ENCODE measurements at regions not wholly inside any gene's neighbourhood (a gene's known extent, or its start where the extent isn't known, plus 50 kb on each side); places are given as distances from the start of the nearest gene placed in this dataset.

GRCh38 chr15:26126819-26127387, 263.8 kb upstream of the ATP10A start:
- TF ChIP-seq, protein P1, sequence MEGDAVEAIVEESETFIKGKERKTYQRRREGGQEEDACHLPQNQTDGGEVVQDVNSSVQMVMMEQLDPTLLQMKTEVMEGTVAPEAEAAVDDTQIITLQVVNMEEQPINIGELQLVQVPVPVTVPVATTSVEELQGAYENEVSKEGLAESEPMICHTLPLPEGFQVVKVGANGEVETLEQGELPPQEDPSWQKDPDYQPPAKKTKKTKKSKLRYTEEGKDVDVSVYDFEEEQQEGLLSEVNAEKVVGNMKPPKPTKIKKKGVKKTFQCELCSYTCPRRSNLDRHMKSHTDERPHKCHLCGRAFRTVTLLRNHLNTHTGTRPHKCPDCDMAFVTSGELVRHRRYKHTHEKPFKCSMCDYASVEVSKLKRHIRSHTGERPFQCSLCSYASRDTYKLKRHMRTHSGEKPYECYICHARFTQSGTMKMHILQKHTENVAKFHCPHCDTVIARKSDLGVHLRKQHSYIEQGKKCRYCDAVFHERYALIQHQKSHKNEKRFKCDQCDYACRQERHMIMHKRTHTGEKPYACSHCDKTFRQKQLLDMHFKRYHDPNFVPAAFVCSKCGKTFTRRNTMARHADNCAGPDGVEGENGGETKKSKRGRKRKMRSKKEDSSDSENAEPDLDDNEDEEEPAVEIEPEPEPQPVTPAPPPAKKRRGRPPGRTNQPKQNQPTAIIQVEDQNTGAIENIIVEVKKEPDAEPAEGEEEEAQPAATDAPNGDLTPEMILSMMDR (IDR thresholded peaks at IDR 0.05; ENCODE audit: low read depth, low read length), result no peak
- no peak for TF ChIP-seq EZH2phosphoT487 (IDR thresholded peaks at IDR 0.05; ENCODE audit: low read depth)

All from OCI-LY3 (cell line).